NCI-H2029 (cell line): ENCODE measurements at regions not wholly inside any gene's neighbourhood (a gene's known extent, or its start where the extent isn't known, plus 50 kb on each side); places are given as distances from the start of the nearest gene placed in this dataset.
"Not testable (repeated sequence)": the region's sequence is repeated elsewhere in the genome, so short reads cannot be mapped to it uniquely, and the experiment has no call there.

Experiments
- DNase-seq: peaks from one replicate; lab custom pipeline; 2025; lab: John Stamatoyannopoulos, UW

- DNase-seq = no peak
Observed at GRCh38 chr17:33564146-33564545, 271.1 kb upstream of the ASIC2 start.

GRCh38 chr17:33567223-33567622 is 274.1 kb upstream of the ASIC2 start:
- no peak for DNase-seq

GRCh38 chr17:33572615-33573014 is 279.5 kb upstream of the ASIC2 start:
- DNase-seq = no peak

- DNase-seq = no peak
Observed at GRCh38 chr17:33574942-33575445, 281.9 kb upstream of the ASIC2 start.

- DNase-seq = not testable (repeated sequence)
Observed at GRCh38 chr17:33579740-33580139, 286.6 kb upstream of the ASIC2 start.

- DNase-seq = no peak
Observed at GRCh38 chr17:33580215-33580614, 287.1 kb upstream of the ASIC2 start.

GRCh38 chr17:33582661-33583060 is 289.6 kb upstream of the ASIC2 start:
- no peak for DNase-seq

GRCh38 chr17:33583518-33584417 is 290.7 kb upstream of the ASIC2 start:
- DNase-seq = no peak

- DNase-seq = no peak
Observed at GRCh38 chr17:33593991-33594390, 300.9 kb upstream of the ASIC2 start.

GRCh38 chr17:33595828-33596227 is 302.7 kb upstream of the ASIC2 start:
- DNase-seq = no peak

- no peak for DNase-seq
Observed at GRCh38 chr17:33596899-33597298, 303.8 kb upstream of the ASIC2 start.

- DNase-seq = no peak
Observed at GRCh38 chr17:33598797-33599196, 305.7 kb upstream of the ASIC2 start.

GRCh38 chr17:33602981-33603380 is 309.9 kb upstream of the ASIC2 start:
- DNase-seq = no peak

GRCh38 chr17:33603789-33604188 is 310.7 kb upstream of the ASIC2 start:
- no peak for DNase-seq

GRCh38 chr17:33611532-33611931 is 318.4 kb upstream of the ASIC2 start:
- no peak for DNase-seq

- no peak for DNase-seq
Observed at GRCh38 chr17:33615861-33616260, 322.8 kb upstream of the ASIC2 start.

GRCh38 chr17:33623841-33624240 is 330.7 kb upstream of the ASIC2 start:
- no peak for DNase-seq

- DNase-seq = no peak
Observed at GRCh38 chr17:33628500-33629346, 335.6 kb upstream of the ASIC2 start.

- no peak for DNase-seq
Observed at GRCh38 chr17:33633446-33633845, 340.4 kb upstream of the ASIC2 start.

- DNase-seq = no peak
Observed at GRCh38 chr17:33637534-33637933, 344.4 kb upstream of the ASIC2 start.

GRCh38 chr17:33639103-33639880 is 346.2 kb upstream of the ASIC2 start:
- no peak for DNase-seq

- DNase-seq = no peak
Observed at GRCh38 chr17:33640629-33641028, 347.5 kb upstream of the ASIC2 start.
